Astrocyte of the spinal cord (primary cell): ENCODE measurements at regions not wholly inside any gene's neighbourhood (a gene's known extent, or its start where the extent isn't known, plus 50 kb on each side); places are given as distances from the start of the nearest gene placed in this dataset.

Experiments used
- DNase-seq: peaks from one replicate; pipeline ENCODE4 v3.0.0; 2011; ENCODE audit warnings: low read depth, low spot score
- H3K4me3 ChIP-seq: 2 replicates; pipeline ENCODE4 v1.5.1; 2011; ENCODE audit warnings: low read depth, mild to moderate bottlenecking, low read length, moderate library complexity
- in situ Hi-C: cut with HindIII; loops from 2 replicates; pipeline ENCODE4 v1.10.0; 2017; ENCODE audit warnings: low sequenced_read_pairs
- TF ChIP-seq, protein P1 (sequence below): IDR thresholded peaks from 2 replicates; pipeline ENCODE4 v1.5.1; 2012; ENCODE audit warnings: low read depth, mild to moderate bottlenecking, low read length, inconsistent platforms

DNA sequence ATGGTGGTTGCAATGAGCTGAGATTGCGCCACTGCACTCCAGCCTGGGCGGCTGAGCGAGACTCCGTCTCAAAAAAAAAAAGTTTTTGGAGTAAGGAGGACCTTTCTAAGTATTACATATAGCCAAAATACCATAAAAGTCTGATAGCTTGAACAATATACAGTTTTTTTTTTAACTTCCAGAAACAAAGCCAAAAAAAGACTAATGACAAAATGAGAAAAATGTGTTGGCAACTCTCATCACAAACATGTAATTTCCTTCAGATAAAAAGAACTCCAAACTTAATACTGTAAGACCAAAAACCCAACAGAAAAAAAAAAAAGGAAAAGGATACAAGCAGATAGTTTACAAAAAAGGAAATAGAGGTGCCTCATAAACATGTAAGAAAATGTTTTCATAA lies 68.2 kb upstream of the MED4 start:
- TF ChIP-seq, protein P1, sequence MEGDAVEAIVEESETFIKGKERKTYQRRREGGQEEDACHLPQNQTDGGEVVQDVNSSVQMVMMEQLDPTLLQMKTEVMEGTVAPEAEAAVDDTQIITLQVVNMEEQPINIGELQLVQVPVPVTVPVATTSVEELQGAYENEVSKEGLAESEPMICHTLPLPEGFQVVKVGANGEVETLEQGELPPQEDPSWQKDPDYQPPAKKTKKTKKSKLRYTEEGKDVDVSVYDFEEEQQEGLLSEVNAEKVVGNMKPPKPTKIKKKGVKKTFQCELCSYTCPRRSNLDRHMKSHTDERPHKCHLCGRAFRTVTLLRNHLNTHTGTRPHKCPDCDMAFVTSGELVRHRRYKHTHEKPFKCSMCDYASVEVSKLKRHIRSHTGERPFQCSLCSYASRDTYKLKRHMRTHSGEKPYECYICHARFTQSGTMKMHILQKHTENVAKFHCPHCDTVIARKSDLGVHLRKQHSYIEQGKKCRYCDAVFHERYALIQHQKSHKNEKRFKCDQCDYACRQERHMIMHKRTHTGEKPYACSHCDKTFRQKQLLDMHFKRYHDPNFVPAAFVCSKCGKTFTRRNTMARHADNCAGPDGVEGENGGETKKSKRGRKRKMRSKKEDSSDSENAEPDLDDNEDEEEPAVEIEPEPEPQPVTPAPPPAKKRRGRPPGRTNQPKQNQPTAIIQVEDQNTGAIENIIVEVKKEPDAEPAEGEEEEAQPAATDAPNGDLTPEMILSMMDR = no peak
- DNase-seq = no peak
- H3K4me3 ChIP-seq = no peak overlapping the region
- in situ Hi-C loops = no loop called here

DNA sequence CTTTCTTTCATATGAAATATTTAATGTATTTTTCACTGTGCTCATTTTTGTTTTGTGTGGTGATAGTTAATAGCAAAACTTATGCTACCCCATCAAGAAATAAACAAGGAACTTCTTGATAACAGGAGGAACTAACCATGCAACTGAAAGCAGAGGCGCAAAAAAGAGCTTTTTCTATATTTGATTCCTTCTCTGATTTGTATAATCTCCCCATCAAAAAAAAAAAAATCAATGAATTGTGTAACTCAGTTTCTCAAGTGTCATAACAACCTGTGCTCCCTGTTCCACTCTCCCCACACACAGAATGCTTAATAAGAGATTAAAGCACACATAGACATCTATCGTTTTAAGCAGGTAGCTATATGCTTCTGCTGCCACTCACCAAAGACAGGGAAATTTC lies 67.3 kb upstream of the MED4 start:
- DNase-seq = no peak
- H3K4me3 ChIP-seq = no peak overlapping the region
- TF ChIP-seq, protein P1 = no peak
- in situ Hi-C loops = no loop called here

DNA sequence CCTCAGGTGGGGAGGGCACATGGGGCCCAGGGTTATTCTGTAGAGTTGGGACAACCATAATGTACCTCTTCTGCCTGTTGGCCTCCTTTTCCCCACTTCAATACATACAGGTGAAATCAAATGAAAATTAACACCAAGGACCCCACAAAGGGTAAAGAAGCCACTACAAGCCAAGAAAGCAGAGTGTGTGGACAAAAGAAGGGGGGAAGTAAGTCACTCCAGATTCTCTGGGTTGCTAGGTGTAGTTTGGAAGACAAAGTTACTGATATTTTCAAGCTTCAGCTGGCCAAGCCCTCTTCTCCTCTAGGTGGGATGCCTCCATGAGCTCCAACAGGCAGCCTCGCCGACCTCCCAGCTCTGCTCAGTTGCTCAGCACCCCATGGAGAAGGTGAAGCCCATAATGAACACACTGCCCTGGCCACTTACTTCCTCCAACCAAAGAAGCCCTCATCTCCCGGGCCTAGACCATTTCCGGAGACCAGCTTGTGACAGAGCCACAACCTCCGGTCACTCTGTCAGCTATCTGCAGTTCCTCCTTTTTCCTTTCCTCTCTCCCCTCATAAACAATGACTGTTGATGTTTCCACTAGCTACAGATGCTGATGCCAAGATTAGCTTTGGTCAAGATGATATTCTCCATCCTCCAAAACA lies 66.8 kb upstream of the MED4 start:
- DNase-seq = no peak
- TF ChIP-seq, protein P1 = no peak
- in situ Hi-C loops = no loop called here
- no peak overlapping the region for H3K4me3 ChIP-seq

GRCh38 chr13:48160606-48161278 lies 65.8 kb upstream of the MED4 start:
- TF ChIP-seq, protein P1 = no peak
- in situ Hi-C loops = no loop called here
- peak; percentile 34 for DNase-seq
- no peak overlapping the region for H3K4me3 ChIP-seq

DNA sequence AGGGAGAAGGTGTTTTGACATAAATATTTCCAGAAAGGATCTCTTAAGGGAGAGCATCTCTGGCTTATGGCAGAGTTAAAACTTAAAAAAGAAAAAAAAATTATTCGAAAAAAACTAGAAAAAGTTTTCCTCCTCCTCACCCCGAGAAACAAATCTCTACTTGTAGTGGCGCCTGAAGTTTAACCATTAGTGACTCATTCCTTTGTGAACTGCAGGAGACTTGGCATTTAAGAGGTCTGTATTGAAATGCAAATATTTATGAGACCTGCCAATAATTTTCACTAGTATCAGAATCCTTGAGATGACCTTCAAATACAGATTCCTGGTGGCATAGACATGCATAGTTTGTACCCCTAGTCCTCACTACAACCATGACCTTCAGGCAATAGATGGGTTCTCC lies 64.9 kb upstream of the MED4 start:
- in situ Hi-C loops = no loop called here
- no peak overlapping the region for H3K4me3 ChIP-seq
- DNase-seq = peak; percentile 43
- TF ChIP-seq, protein P1 = no peak

DNA sequence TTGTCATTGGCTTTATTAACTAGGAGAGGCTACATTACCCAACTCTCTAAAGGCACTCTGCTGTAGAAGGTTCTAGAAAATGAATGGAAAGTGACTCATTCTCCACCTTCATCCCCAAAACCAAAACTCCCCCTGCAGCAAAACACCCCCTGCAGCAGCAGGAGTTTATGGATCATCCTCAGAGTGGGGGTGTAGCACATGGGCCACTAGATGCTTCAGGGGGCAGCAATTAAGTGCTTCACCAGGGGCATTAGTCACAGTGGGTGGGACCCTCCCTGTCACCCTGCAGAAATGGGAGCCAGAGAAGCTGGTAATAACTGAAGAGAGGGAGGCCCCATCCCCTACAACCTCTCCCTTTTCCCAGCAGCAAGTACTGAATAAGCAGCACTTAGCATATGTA lies 64.5 kb upstream of the MED4 start:
- no peak overlapping the region for H3K4me3 ChIP-seq
- TF ChIP-seq, protein P1 = no peak
- DNase-seq = no peak
- in situ Hi-C loops = no loop called here
